ENCODE measurements at regions not wholly inside any gene's neighbourhood (a gene's known extent, or its start where the extent isn't known, plus 50 kb on each side); places are given as distances from the start of the nearest gene placed in this dataset.
A peak's percentile ranks its signal among the peaks of the same experiment; 100 is the strongest.

DNA sequence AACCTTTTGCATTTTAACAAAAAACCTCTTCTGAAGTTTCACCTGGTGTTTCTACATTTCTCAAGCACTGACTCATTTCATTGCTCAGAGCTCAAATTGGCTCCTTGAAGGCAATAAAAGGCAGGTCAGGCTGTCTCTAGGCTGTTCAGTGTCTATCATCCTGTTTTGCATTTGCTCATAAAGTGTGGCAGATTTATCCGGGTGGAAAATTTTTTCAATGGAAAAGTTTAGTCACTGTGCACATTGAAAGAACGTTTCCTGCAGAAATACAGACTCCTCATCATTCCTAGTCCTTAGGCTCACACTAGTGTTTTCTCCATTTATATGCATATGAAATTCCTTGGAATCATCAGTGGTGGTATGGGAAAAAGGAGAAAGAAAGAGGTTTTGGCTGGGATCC, 114.2 kb upstream of the DGKB start:
- WGBS, 2 donors = 51 to 71% methylated on average over 2 of the region's 2 CpGs
- Histone ChIP-seq H3K4me3 (replicated peaks in 1 of 3) (no peak overlapping the region), H3K9me3 (no peaks in the 10 kb centered on the region), H3K4me1 (no peaks in the 10 kb centered on the region), H3K27me3 (no peaks in the 10 kb centered on the region), H3K36me3 (no peaks in the 10 kb centered on the region), H3K27ac (no peak overlapping the region)
- TF ChIP-seq POLR2A (IDR thresholded peaks at IDR 0.05) (no peak), CTCF (IDR thresholded peaks at IDR 0.05) (no peak)
- DNase-seq = no peak
- intact Hi-C loops (cut with DNase I) = loop anchor here (10.0 kb wide), 1 partner anchor 302 kb away; no protein-coding TSS in a partner anchor

GRCh38 chr7:15016315-15016667, 113.7 kb upstream of the DGKB start:
- 25 to 27% methylated on average over 4 of the region's 4 CpGs for WGBS, 2 donors
- TF ChIP-seq POLR2A (IDR thresholded peaks at IDR 0.05) = no peak
- no peak for TF ChIP-seq CTCF (IDR thresholded peaks at IDR 0.05)
- H3K9me3 ChIP-seq = no peaks in the 10 kb centered on the region
- intact Hi-C loops (cut with DNase I) = loop anchor here (10.0 kb wide), 1 partner anchor 301 kb away; no protein-coding TSS in a partner anchor
- H3K4me1 ChIP-seq = no peaks in the 10 kb centered on the region
- no peak for DNase-seq
- no peak overlapping the region for H3K27ac ChIP-seq
- no peaks in the 10 kb centered on the region for H3K27me3 ChIP-seq
- H3K36me3 ChIP-seq = no peaks in the 10 kb centered on the region
- no peak overlapping the region for H3K4me3 ChIP-seq (replicated peaks in 1 of 3)

- Histone ChIP-seq H3K27me3 (no peaks in the 10 kb centered on the region), H3K4me1 (no peaks in the 10 kb centered on the region), H3K9me3 (no peaks in the 10 kb centered on the region), H3K4me3 (replicated peaks in 1 of 3) (no peak overlapping the region), H3K27ac (no peak overlapping the region), H3K36me3 (no peaks in the 10 kb centered on the region)
- 19 to 20% methylated on average over 8 of the region's 8 CpGs for WGBS, 2 donors
- intact Hi-C loops (cut with DNase I) = loop anchor here (10.0 kb wide), 1 partner anchor 301 kb away; no protein-coding TSS in a partner anchor
- TF ChIP-seq POLR2A (IDR thresholded peaks at IDR 0.05) (no peak), CTCF (IDR thresholded peaks at IDR 0.05) (peak; percentile 27 to 67 (median 46))
- peak; percentile 30 to 38 for DNase-seq
Observed at GRCh38 chr7:15015545-15016314, 113.2 kb upstream of the DGKB start.

- no peak for DNase-seq
- no peaks in the 10 kb centered on the region for H3K9me3 ChIP-seq
- no peaks in the 10 kb centered on the region for H3K27me3 ChIP-seq
- no peak overlapping the region for H3K4me3 ChIP-seq (replicated peaks in 1 of 3)
- no peaks in the 10 kb centered on the region for H3K36me3 ChIP-seq
- TF ChIP-seq POLR2A (IDR thresholded peaks at IDR 0.05) (no peak), CTCF (IDR thresholded peaks at IDR 0.05) (no peak)
- no peaks in the 10 kb centered on the region for H3K4me1 ChIP-seq
- H3K27ac ChIP-seq = no peak overlapping the region
- WGBS, 2 donors = 87 to 91% methylated on average over 4 of the region's 4 CpGs
- intact Hi-C loops (cut with DNase I) = loop anchor here (10.0 kb wide), 1 partner anchor 297 kb away; no protein-coding TSS in a partner anchor
Observed at GRCh38 chr7:15012135-15012534, 109.6 kb upstream of the DGKB start.

DNA sequence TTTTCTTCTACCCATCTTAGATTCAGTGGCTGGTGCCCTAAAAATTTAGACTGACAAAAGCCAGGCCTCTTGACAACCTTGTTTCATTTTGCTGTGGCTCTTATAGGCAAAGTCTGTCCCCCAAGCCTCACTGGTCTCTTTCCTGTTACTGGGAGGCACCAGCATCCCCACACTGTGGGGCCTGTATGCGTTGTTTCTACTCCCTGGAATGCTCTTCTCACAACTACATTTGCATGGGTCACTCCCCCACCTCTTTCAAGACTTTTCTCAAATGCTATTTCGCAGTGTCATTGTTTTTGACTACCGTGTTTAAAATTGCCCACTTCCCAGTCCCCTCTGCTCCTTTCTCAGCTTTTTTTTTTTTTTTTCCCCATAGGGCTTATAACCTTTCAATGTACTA, 108.7 kb upstream of the DGKB start:
- H3K4me3 ChIP-seq (replicated peaks in 1 of 3) = no peak overlapping the region

More for the DNA sequence above, 108.7 kb upstream of the DGKB start:
- Histone ChIP-seq H3K4me1 (no peaks in the 10 kb centered on the region), H3K27me3 (no peaks in the 10 kb centered on the region), H3K27ac (no peak overlapping the region), H3K9me3 (no peaks in the 10 kb centered on the region), H3K36me3 (no peaks in the 10 kb centered on the region)
- 61 to 62% methylated on average over 3 of the region's 3 CpGs for WGBS, 2 donors
- intact Hi-C loops (cut with DNase I) = loop anchor here (10.0 kb wide), 1 partner anchor 296 kb away; no protein-coding TSS in a partner anchor
- DNase-seq = no peak
- no peak for TF ChIP-seq POLR2A (IDR thresholded peaks at IDR 0.05)
- TF ChIP-seq CTCF (IDR thresholded peaks at IDR 0.05) = no peak

Data from thyroid gland (tissue), 4 donors.